ENCODE measurements at regions not wholly inside any gene's neighbourhood (a gene's known extent, or its start where the extent isn't known, plus 50 kb on each side); places are given as distances from the start of the nearest gene placed in this dataset.

DNA sequence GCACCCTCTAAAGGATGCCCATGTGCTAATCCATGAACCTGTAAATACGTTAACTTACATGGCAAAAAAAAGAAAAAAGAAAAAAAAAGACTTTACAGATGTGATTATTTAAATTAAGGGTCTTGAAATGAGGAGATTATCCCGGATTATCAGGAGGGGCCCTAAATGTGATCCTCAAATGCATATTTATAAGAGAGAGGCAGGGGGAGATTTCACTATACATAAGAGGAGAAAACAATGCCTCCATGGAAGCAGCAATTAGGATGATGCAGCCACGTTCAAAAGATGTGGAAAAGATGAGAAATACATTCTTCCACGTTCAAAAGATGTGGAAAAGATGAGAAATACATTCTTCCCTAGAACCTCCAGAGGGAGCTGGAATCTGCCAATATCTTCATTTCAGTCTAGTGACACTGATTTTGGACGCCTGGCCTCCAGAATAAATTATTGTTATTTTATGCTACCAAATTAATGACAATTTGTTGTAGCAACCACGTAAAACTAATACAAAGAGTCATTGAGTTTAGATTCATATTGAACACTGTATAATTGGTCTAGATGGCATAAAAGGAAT lies 328.4 kb upstream of the GNAI1 start:
- Histone ChIP-seq H3K36me3 (ENCODE audit: insufficient read depth, low read length) (no peaks in the 10 kb centered on the region), H3K4me2 (ENCODE audit: low read depth, low read length, poor library complexity, severe bottlenecking) (no peak overlapping the region), H2AFZ (ENCODE audit: low read length) (no peak overlapping the region), H3K9me2 (replicated peaks; ENCODE audit: low read depth, low read length) (no peaks in the 10 kb centered on the region), H3K79me2 (ENCODE audit: insufficient read depth, low read length) (no peaks in the 10 kb centered on the region), H3F3A (ENCODE audit: low read depth) (no peaks in the 10 kb centered on the region), H3K9me3 (ENCODE audit: insufficient read depth, low read depth, low read length) (no peaks in the 10 kb centered on the region), H3K27me3 (ENCODE audit: insufficient read depth, low read length, poor library complexity, severe bottlenecking) (no peaks in the 10 kb centered on the region), H3K9ac (ENCODE audit: low read depth, low read length, poor library complexity, severe bottlenecking) (no peak overlapping the region), H3K4me1 (ENCODE audit: insufficient read depth, low read length, poor library complexity, severe bottlenecking) (no peaks in the 10 kb centered on the region), H4K20me1 (ENCODE audit: insufficient read depth, low read length, poor library complexity, severe bottlenecking) (no peaks in the 10 kb centered on the region), H3K4me3 (ENCODE audit: low read length, poor library complexity, severe bottlenecking) (no peak overlapping the region)
- TF ChIP-seq CTCF (conservative IDR thresholded peaks at IDR 0.05; ENCODE audit: low read length) (peak; percentile 54), EZH2phosphoT487 (IDR thresholded peaks at IDR 0.05; ENCODE audit: borderline replicate concordance) (no peak)

- Histone ChIP-seq H3F3A (ENCODE audit: low read depth) (no peaks in the 10 kb centered on the region), H3K36me3 (ENCODE audit: insufficient read depth, low read length) (no peaks in the 10 kb centered on the region), H3K9me2 (replicated peaks; ENCODE audit: low read depth, low read length) (no peaks in the 10 kb centered on the region), H3K4me1 (ENCODE audit: insufficient read depth, low read length, poor library complexity, severe bottlenecking) (no peaks in the 10 kb centered on the region), H3K4me3 (ENCODE audit: low read length, poor library complexity, severe bottlenecking) (no peak overlapping the region), H2AFZ (ENCODE audit: low read length) (no peak overlapping the region), H3K4me2 (ENCODE audit: low read depth, low read length, poor library complexity, severe bottlenecking) (no peak overlapping the region), H3K27me3 (ENCODE audit: insufficient read depth, low read length, poor library complexity, severe bottlenecking) (no peaks in the 10 kb centered on the region), H3K9ac (ENCODE audit: low read depth, low read length, poor library complexity, severe bottlenecking) (no peak overlapping the region), H3K9me3 (ENCODE audit: insufficient read depth, low read depth, low read length) (no peaks in the 10 kb centered on the region), H3K79me2 (ENCODE audit: insufficient read depth, low read length) (no peaks in the 10 kb centered on the region), H4K20me1 (ENCODE audit: insufficient read depth, low read length, poor library complexity, severe bottlenecking) (no peaks in the 10 kb centered on the region)
- no peak for TF ChIP-seq EZH2phosphoT487 (IDR thresholded peaks at IDR 0.05; ENCODE audit: borderline replicate concordance)
- no peak for TF ChIP-seq CTCF (conservative IDR thresholded peaks at IDR 0.05; ENCODE audit: low read length)
Measured at GRCh38 chr7:79790656-79791262, 337.3 kb upstream of the MAGI2 start.

DNA sequence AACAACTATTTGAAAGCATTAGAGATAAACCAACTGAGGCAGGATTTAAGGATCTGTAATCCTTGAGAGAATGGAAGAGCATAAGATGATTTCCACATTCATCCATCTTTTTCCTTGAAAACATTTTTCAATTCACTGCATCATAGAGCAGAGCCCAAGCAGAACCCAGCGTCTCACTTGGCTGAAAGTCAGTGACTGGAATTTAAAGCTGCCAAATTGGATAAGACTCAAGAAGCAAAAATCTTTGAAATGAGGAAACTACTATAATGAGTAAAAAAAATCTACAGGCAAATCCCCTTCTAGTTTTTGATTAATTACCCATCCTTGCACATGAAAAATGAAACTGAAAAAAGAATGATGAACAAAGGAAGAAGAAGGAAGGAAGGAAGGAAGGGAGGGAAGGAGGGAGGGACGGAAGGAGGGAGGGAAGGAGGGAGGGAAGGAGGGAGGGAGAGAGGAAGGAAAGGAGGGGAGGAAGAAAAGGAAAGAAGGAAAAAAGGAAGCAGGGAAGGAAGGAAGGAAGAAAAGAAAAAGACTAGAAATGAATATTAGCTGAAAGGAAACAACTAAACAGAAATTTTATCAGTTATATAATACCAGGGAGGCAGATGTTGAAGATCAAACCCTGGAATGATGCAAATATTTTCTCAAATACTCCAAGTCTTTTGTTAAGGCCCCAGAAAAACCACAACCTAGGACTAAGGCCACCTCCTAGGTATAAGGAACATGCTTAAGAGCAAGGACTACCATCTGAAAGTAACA lies 336.3 kb upstream of the MAGI2 start:
- H3K79me2 ChIP-seq (ENCODE audit: insufficient read depth, low read length) = no peaks in the 10 kb centered on the region
- H3K9ac ChIP-seq (ENCODE audit: low read depth, low read length, poor library complexity, severe bottlenecking) = no peak overlapping the region
- no peaks in the 10 kb centered on the region for H3K36me3 ChIP-seq (ENCODE audit: insufficient read depth, low read length)
- TF ChIP-seq CTCF (conservative IDR thresholded peaks at IDR 0.05; ENCODE audit: low read length) = no peak
- TF ChIP-seq EZH2phosphoT487 (IDR thresholded peaks at IDR 0.05; ENCODE audit: borderline replicate concordance) = no peak
- no peak overlapping the region for H3K4me3 ChIP-seq (ENCODE audit: low read length, poor library complexity, severe bottlenecking)
- 0 out of 2 replicates have a peak overlapping the region, but pooled peaks have one; percentile 16 for H2AFZ ChIP-seq (ENCODE audit: low read length)
- no peaks in the 10 kb centered on the region for H4K20me1 ChIP-seq (ENCODE audit: insufficient read depth, low read length, poor library complexity, severe bottlenecking)
- no peaks in the 10 kb centered on the region for H3K9me2 ChIP-seq (replicated peaks; ENCODE audit: low read depth, low read length)
- H3K9me3 ChIP-seq (ENCODE audit: insufficient read depth, low read depth, low read length) = no peaks in the 10 kb centered on the region
- H3K4me1 ChIP-seq (ENCODE audit: insufficient read depth, low read length, poor library complexity, severe bottlenecking) = no peaks in the 10 kb centered on the region
- H3K27me3 ChIP-seq (ENCODE audit: insufficient read depth, low read length, poor library complexity, severe bottlenecking) = no peaks in the 10 kb centered on the region
- no peaks in the 10 kb centered on the region for H3F3A ChIP-seq (ENCODE audit: low read depth)
- no peak overlapping the region for H3K4me2 ChIP-seq (ENCODE audit: low read depth, low read length, poor library complexity, severe bottlenecking)
